ENCODE measurements at regions not wholly inside any gene's neighbourhood (a gene's known extent, or its start where the extent isn't known, plus 50 kb on each side); places are given as distances from the start of the nearest gene placed in this dataset.

DNA sequence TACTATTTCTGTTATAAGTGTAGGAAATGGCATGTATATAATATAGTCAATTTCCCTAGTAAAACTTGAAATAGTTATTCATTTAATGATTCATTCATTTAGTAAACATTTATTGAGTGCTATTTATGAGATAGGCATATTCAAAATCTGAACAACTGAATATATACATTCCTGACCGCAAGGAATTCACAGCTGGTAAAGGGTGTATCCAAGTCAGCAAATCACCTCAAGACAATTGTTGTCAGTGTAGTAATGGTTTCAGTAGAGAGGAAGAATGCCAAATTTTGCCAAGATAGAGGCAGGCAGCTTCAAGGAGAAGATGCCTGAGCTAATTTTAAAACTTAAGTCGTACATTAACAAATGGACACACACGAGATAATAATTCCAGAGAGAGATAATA lies 89.8 kb upstream of the CHST9 start:
- no peak for DNase-seq (ENCODE audit: low read depth)

DNA sequence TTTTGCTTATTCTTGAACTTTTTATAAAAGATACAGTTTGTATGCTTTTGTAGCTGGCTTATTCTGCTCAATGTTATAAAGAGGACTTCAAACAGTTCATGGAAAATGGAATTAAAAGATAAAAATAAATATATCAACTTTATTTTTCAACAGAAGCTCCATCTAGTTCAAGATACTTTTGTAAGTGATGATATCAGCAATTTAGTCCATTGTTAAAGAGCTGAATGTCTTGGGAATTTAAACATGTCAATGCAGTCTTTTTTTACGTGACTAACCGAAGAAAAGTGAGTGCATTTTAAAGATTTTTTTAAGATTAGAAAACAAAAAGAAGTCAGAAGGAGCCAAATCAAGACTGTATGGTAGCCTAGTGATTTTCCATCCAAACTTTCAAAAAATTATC lies 85.4 kb upstream of the CHST9 start:
- no peak for DNase-seq (ENCODE audit: low read depth)

DNA sequence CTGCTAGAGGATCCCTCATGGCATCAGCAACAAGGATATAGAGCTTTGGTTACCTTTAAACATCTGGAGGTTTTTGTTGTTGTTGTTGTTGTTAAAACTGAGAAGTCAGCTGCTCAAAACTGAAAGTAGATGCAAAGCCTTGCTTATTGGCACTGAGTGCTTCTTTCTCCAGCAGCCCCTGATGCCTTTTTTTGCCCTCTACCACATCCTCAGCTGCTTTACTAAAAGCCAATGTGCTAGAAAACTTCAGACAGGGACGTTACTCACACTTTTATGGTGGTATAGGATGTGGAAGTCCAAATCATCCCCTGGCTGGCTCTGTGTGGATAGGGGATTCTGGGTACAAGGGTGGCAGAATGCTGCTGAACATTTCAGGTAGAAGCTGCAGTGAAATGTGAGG lies 78.3 kb upstream of the CHST9 start:
- DNase-seq (ENCODE audit: low read depth): no peak

DNA sequence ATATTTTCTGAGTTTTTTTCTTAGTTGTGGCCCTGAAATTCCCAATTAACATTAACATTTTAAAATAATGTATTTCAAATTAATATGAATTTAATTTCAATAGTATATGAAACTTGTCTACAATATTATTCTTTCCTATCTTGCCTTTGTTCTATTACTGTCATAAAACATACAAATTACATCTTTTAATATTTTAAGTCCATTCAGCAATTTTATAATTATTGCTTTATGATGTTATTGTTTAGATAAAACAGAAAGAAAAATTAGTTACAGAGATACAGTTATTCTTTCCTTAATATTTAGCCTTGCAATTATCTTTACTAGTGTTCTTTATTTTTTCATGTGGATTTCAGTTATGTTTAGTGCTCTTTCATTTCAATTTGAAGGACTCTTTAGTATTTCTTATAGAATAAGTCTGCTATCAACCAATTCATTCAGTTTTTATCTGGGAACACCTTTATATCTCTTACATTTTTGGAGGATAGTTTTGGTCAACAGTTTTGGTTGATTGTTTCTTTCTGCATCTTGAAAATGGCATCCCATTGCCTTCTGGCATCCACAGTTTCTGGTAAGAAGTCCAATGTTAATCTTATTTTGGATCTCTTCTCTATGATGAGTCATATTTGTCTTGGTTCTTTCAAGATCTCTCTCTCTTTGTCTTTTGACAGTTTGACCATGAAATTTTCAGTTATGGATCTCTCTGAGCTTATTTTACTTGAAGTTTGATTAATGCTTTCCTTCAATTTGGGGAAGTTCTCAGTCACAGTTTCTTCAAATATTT lies 76.9 kb upstream of the CHST9 start:
- no peak for DNase-seq (ENCODE audit: low read depth)

DNA sequence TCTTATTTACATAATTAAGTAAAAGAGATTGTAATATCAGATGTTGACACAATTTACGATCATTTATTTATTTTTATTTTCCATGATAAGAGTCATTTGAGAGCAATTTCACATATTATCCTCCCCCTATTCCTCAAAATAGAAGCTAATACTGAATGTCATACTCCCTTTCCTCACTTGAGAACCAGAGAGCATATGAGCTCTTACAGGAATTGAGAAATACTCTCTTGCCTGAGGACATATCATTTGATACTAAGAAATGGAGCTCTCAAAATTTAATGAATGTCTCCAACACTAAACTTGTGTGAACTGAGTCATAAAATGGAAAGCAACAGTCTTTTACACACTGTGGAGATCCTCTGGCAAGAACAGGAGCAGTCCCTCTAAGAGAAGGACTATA lies 68.5 kb upstream of the CHST9 start:
- DNase-seq (ENCODE audit: low read depth): no peak

DNA sequence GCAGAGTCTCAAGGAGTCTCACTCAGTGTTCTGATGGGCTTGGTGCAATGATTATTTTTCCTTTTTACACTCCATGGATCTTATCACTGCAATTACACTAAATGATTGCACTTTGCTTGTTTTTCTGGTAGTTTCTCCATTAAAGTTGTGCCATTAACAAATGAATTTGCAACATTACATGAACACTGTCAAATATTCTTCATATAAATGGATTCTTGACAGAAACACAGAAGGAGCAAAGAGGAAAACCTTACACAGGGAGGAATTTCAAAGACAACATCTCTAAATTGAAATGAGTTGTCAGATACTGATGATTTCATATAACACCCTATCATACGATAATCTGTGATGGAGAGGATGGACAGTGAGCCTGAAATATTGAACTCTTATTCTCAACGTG lies 65.4 kb upstream of the CHST9 start:
- DNase-seq (ENCODE audit: low read depth): no peak

DNA sequence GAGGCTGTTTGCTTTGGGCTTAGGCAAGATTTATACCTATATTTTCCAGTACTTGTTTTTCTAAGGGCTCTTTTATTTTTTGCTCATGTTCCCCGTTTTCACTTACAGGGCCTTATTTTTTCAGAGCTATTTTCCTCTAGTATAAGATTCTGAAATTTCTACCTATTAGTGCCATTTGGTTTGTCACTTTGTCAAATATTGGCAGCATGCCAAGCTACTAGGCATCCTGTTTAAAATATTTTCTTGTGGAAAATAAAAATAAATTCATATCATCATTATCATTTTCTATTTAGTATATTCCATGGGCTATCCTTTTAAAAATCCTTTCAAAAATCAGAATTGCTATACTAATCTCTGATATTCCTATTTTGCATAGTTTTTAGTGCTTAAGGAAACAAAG lies 64.8 kb upstream of the CHST9 start:
- no peak for DNase-seq (ENCODE audit: low read depth)

DNA sequence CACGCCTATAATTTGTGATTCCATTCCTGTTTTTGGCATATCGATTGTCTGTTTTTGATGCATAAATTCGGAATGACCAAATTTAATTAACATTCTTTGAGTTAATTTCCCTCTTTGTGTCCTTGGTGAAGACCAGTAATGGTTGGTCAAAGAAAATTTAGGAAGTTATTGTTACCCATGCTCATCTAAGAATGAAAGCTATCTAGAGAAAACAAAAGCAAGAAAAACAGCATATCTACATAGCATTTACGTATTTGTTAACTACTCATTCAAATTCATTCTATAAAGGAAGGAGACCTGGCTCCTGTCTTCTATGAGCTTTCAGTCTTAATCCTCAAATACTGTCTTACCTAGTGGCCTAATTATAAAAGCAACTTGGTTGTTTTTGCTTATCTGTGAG lies 59.2 kb upstream of the CHST9 start:
- no peak for DNase-seq (ENCODE audit: low read depth)

DNA sequence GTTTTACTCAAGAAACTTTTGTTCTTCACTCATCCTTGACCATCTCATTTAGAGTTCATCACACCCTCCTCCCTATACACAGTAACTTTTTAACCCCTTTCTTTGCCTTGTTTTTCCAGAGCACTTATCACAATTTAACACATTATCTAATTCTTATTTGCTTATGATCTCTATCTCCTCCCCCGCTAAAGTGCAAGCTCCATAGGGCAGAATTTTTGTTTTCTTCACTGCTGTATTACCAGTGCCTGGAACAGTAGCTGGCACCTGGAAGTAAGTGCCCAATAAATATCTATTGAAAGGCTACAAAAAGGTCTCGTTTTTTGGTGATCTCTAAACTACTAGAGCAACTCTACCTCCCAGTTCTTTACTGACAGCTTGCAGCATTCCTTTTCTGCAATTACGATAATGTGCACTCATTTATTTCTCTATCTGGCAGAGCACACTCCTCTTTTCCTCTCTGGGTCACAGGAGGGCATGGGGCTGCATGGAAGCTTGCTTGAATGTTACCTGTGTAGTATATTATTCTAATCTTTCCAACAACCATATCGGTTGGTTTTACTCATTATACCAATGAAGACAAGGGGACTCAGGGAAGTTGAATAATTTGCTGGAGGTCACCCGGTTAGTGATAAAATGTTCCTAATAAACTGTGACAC lies 57.4 kb upstream of the CHST9 start:
- DNase-seq (ENCODE audit: low read depth): no peak

DNA sequence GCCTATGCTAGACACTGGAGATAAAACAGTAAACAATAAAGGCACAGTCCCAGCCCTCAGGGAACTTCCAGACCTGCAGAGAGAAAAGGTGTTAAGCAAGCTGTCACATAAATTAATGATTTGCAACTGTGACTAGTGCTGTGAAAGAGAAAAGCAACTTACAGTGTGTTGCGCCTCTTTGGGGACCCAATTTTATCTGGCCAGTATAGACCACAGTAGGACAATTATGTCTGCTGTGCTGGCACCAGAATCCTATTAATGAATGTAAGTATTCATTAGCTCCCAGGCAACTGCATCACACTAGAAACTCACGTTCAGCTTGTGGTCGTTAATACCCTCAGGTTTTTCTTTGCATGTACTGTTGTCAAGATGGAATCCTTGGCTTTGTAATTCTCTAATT lies 55.3 kb upstream of the CHST9 start:
- peak; percentile 38 for DNase-seq (ENCODE audit: low read depth)

DNA sequence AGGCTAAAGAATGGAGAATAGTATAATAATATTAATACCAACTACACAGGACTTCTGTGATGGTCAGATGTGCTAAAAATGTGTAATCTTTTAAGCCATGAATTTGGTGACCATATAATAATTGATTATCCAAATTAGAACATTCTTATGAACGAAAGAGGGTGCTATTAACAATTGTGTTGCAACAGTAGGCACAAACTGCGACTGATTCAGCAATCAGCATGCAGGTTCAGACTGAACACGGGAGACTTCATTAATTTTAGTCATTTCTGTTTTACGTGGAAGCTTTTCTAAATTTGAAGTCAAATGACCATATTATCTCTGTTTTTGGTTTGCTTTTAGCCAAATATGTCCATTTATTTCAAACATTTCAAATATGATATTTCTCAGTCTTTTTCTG lies 54.6 kb upstream of the CHST9 start:
- DNase-seq (ENCODE audit: low read depth): no peak

DNA sequence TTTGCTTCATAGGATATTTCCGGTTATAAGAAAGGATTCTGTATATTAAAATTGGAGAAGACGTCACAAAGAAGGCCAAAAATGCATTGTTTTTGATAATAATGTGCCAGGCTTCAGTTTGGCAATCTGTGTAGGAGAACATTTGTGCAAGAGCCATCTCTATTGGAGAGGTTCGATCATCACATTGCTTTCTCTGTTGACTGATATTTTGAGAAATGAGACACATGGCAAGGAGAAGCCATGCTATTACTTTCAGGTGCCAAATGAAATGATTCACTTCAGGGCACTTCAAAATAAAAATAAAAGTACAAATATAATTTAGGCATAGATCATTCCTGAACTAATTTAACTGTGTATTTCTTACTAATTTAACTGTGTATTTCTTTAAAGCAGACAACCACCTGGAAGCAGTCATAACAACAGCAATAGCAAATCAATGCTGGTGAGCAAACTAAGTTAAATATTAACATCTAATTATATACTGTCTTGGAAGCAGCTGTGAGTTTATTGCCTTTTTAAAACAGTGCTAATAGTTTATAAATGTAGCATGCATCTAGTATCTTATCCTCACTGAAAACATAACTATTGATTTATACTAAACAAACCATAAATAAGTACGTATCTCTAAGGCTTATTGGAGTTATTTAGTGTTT lies 50.2 kb upstream of the CHST9 start:
- DNase-seq (ENCODE audit: low read depth): peak; percentile 74
